Vagina (tissue), 2 donors: ENCODE measurements at regions not wholly inside any gene's neighbourhood (a gene's known extent, or its start where the extent isn't known, plus 50 kb on each side); places are given as distances from the start of the nearest gene placed in this dataset.
A peak's percentile ranks its signal among the peaks of the same experiment; 100 is the strongest.

Source experiments
- DNase-seq, 2 donors: peaks; one replicate each; pipeline ENCODE4 v3.0.0-alpha.2; 2017; ENCODE audit errors: extremely low spot score in 2 of 2
- H3K27ac ChIP-seq: fragments of 200-600 bp; sonication (generic); one replicate; pipeline ENCODE4 v1.5.1; 2019
- H3K27me3 ChIP-seq: fragments of 200-600 bp; sonication (generic); one replicate; pipeline ENCODE4 v1.5.1; 2019
- H3K36me3 ChIP-seq, 2 donors: fragments of 200-600 bp; sonication (generic); one replicate each; pipeline ENCODE4 v1.5.1; 2017 to 2019
- H3K4me1 ChIP-seq: fragments of 200-600 bp; sonication (generic); one replicate; pipeline ENCODE4 v1.5.1; 2019
- H3K4me3 ChIP-seq, 2 donors: fragments of 200-600 bp; sonication (generic); 1 replicate in 1 of 2; 2 replicates in 1 of 2; pipeline ENCODE4 v1.5.1; 2016 to 2019
- H3K9me3 ChIP-seq: fragments of 200-600 bp; sonication (generic); one replicate; pipeline ENCODE4 v1.5.1; 2019
- POLR2A ChIP-seq, 2 donors: fragments of 450-650 bp; IDR thresholded peaks; one replicate each; pipeline ENCODE4 v1.6.1; 2017; ENCODE audit warnings: antibody characterized with exemption in 2 of 2, mild to moderate bottlenecking in 2 of 2, moderate library complexity in 2 of 2
- POLR2AphosphoS5 ChIP-seq, 2 donors: sonication (generic); formaldehyde crosslinking; IDR thresholded peaks; one replicate each; pipeline ENCODE4 v1.9.0; 2017; ENCODE audit warnings: antibody characterized with exemption in 2 of 2, mild to moderate bottlenecking in 2 of 2, low read depth in 1 of 2; ENCODE audit not compliant: insufficient read depth in 1 of 2
- intact Hi-C: fragments of 100-400 bp; cut with DNase I; formaldehyde crosslinking; loops from one replicate; pipeline ENCODE4 v1.15.1; 2023
- TF ChIP-seq, protein P1 (sequence below), 3 experiments: fragments of 450-650 bp in 2 of 3; fragments of 200-600 bp in 1 of 3; sonication (generic) in 1 of 3; IDR thresholded peaks; one replicate each; pipeline ENCODE4 v1.5.1; 2017 to 2019; ENCODE audit warnings: antibody characterized with exemption in 3 of 3, mild to moderate bottlenecking in 2 of 3, moderate library complexity in 2 of 3

DNA sequence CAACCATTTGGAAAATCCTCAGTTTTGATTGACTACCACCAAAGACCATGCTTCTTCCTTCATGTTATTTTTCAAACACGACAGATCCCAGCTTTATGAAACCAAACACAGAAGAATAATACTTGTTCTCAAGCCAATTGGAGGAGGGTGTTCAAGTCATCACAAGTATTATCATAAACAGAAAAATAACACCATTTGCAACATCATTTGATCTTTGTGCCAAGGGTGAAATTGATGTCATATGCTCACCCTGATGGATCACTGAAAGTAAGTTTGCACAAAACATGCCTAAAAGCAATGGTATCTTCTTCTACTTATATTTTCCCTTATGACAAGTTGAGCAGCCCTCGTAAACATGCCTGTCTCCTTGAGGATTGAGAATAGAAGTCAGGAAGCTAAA is 448.0 kb upstream of the ZEB2 start:
- no peak overlapping the region for H3K4me3 ChIP-seq
- no peaks in the 10 kb centered on the region for H3K9me3 ChIP-seq
- H3K36me3 ChIP-seq, result no peaks in the 10 kb centered on the region
- no peaks in the 10 kb centered on the region for H3K4me1 ChIP-seq
- H3K27me3 ChIP-seq, result no peaks in the 10 kb centered on the region
- TF ChIP-seq POLR2A (IDR thresholded peaks at IDR 0.05), result no peak
- no peak for TF ChIP-seq POLR2AphosphoS5 (IDR thresholded peaks at IDR 0.05; ENCODE audit: insufficient read depth in 1 of 2, low read depth in 1 of 2)
- TF ChIP-seq, protein P1, sequence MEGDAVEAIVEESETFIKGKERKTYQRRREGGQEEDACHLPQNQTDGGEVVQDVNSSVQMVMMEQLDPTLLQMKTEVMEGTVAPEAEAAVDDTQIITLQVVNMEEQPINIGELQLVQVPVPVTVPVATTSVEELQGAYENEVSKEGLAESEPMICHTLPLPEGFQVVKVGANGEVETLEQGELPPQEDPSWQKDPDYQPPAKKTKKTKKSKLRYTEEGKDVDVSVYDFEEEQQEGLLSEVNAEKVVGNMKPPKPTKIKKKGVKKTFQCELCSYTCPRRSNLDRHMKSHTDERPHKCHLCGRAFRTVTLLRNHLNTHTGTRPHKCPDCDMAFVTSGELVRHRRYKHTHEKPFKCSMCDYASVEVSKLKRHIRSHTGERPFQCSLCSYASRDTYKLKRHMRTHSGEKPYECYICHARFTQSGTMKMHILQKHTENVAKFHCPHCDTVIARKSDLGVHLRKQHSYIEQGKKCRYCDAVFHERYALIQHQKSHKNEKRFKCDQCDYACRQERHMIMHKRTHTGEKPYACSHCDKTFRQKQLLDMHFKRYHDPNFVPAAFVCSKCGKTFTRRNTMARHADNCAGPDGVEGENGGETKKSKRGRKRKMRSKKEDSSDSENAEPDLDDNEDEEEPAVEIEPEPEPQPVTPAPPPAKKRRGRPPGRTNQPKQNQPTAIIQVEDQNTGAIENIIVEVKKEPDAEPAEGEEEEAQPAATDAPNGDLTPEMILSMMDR (IDR thresholded peaks at IDR 0.05), result no peak
- no peak overlapping the region for H3K27ac ChIP-seq
- intact Hi-C loops, result no loop called here
- no peak for DNase-seq

DNA sequence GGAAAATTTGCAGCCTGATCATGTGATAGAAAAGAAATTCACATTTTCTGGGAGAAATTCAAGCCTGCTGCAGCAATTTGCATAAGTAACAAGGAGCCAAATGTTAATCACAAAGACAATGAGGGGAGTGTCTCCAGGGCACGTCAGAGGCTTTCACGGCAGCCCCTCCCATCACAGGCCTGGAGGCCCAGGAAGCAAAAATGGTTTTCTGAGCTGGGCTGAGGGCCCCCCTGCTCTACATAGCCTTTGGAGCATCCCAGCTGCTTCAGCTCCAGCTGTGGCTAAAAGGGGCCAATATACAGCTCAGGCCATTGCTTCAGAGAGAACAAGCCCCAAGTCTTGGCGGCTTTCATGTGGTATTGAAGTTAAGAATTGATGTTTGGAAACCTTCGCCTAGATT is 445.3 kb upstream of the ZEB2 start:
- TF ChIP-seq, protein P1 (IDR thresholded peaks at IDR 0.05), result no peak
- TF ChIP-seq POLR2A (IDR thresholded peaks at IDR 0.05) (no peak), POLR2AphosphoS5 (IDR thresholded peaks at IDR 0.05; ENCODE audit: insufficient read depth in 1 of 2, low read depth in 1 of 2) (no peak)
- no peaks in the 10 kb centered on the region for H3K27me3 ChIP-seq
- intact Hi-C loops, result no loop called here
- no peak overlapping the region for H3K4me3 ChIP-seq
- H3K27ac ChIP-seq, result no peak overlapping the region
- H3K36me3 ChIP-seq, result no peaks in the 10 kb centered on the region
- no peak for DNase-seq
- H3K9me3 ChIP-seq, result no peaks in the 10 kb centered on the region
- H3K4me1 ChIP-seq, result no peaks in the 10 kb centered on the region

DNA sequence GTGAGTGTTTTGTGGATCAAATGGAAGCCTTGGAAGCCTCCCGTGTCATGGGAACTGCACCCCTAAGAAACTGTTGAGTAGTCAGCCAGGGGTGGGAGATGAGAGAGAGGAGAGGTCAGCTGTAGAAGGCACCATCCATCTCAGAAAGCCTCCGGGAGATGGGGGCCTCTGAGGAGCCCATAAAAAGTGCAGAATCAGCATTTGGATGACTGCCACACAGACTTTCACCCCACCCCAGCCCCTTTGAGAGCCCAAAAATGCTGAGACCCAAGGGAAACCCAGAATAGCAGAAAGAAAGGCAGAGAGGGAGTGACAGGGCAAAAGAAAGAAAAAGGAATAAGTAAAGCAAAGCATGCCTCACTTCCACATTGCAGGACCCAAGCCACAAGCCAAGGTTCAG is 443.1 kb upstream of the ZEB2 start:
- no peak for DNase-seq
- H3K4me3 ChIP-seq, result no peak overlapping the region
- H3K27me3 ChIP-seq, result no peaks in the 10 kb centered on the region
- intact Hi-C loops, result no loop called here
- no peak overlapping the region for H3K27ac ChIP-seq
- H3K4me1 ChIP-seq, result no peaks in the 10 kb centered on the region
- TF ChIP-seq, protein P1 (IDR thresholded peaks at IDR 0.05), result no peak
- no peak for TF ChIP-seq POLR2A (IDR thresholded peaks at IDR 0.05)
- no peak for TF ChIP-seq POLR2AphosphoS5 (IDR thresholded peaks at IDR 0.05; ENCODE audit: insufficient read depth in 1 of 2, low read depth in 1 of 2)
- no peaks in the 10 kb centered on the region for H3K9me3 ChIP-seq
- no peaks in the 10 kb centered on the region for H3K36me3 ChIP-seq

DNA sequence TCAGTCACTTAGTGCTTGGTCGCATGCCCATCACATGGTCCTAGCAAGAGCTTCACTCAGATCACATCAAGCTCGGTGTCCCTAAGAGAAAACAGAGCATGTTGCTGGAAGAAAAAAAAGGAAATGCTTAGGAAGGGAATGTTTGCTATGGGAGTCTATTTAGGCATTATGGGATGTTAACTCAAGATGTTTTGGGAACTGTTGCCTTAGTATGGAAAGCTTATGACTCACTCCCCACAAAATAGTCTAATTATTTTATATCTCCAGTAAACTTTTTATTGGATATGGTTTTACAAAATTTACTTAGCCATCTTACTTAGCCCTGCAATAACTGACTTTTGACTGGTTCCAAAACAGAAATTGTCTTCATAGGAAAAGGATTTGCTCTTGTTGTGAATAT is 439.5 kb upstream of the ZEB2 start:
- no peak for DNase-seq
- intact Hi-C loops, result no loop called here
- Histone ChIP-seq H3K27ac (no peak overlapping the region), H3K4me3 (no peak overlapping the region), H3K4me1 (no peaks in the 10 kb centered on the region), H3K36me3 (no peaks in the 10 kb centered on the region), H3K9me3 (no peaks in the 10 kb centered on the region), H3K27me3 (no peaks in the 10 kb centered on the region)
- no peak for TF ChIP-seq POLR2AphosphoS5 (IDR thresholded peaks at IDR 0.05; ENCODE audit: insufficient read depth in 1 of 2, low read depth in 1 of 2)

DNA sequence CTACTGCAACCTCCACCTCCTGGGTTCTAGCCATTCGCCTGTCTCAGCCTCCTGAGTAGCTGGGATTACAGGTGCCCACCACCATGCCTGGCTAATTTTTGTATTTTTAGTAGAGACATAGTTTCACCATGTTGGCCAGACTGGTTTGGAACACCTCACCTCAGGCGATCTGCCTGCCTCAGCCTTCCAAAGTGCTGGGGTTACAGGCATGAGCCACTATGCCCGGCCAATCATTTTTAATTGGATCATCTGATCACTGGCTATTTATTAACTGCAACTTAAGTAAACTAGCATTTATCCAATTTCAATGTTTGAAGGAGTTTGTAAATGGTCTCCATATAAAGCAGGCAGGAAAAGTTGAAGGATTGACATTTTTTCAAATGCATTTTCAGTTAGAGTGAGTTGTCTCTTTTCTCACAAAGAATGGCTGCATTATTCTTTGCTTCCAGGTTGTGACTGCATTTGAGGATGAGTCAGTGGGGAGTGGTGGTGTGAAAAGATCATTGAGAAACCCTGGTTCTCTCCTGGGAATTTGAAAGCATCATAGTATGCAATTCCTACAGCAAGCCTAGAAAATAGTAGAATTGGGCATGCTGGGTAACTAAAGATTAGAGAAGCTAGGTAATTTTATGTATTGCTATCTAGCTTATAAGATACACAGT is 431.1 kb upstream of the ZEB2 start:
- H3K27ac ChIP-seq, result no peak overlapping the region
- intact Hi-C loops, result no loop called here
- TF ChIP-seq, protein P1 (IDR thresholded peaks at IDR 0.05), result no peak
- TF ChIP-seq POLR2AphosphoS5 (IDR thresholded peaks at IDR 0.05; ENCODE audit: insufficient read depth in 1 of 2, low read depth in 1 of 2), result peak in 1 of 2 donors; percentile 46

More for the DNA sequence above, 431.1 kb upstream of the ZEB2 start:
- H3K36me3 ChIP-seq, result no peaks in the 10 kb centered on the region
- H3K4me3 ChIP-seq, result no peak overlapping the region
- DNase-seq, result no peak
- no peaks in the 10 kb centered on the region for H3K9me3 ChIP-seq
- no peaks in the 10 kb centered on the region for H3K27me3 ChIP-seq
- no peaks in the 10 kb centered on the region for H3K4me1 ChIP-seq
